ENCODE measurements at regions not wholly inside any gene's neighbourhood (a gene's known extent, or its start where the extent isn't known, plus 50 kb on each side); places are given as distances from the start of the nearest gene placed in this dataset.

GRCh38 chr3:103624271-103624670 lies 1189.5 kb downstream of the ZPLD1 start:
- no peaks in the 10 kb centered on the region for H3K79me2 ChIP-seq (ENCODE audit: control insufficient read depth in 1 of 2, insufficient read depth in 2 of 2, low read length in 2 of 2)
- no peaks in the 10 kb centered on the region for H3K36me3 ChIP-seq (ENCODE audit: control insufficient read depth in 2 of 4, insufficient read depth in 4 of 4, low read length in 3 of 4)
- no peak overlapping the region for H3K27ac ChIP-seq (ENCODE audit: low read depth, low read length)
- H2BK20ac ChIP-seq (ENCODE audit: low read length), result no peak overlapping the region
- H3K14ac ChIP-seq (ENCODE audit: insufficient read length), result no peak overlapping the region
- H4K20me1 ChIP-seq (replicated peaks in 1 of 2; ENCODE audit: control insufficient read depth in 1 of 2, insufficient read depth in 2 of 2, low read length in 2 of 2), result no peaks in the 10 kb centered on the region
- no peak overlapping the region for H4K91ac ChIP-seq (replicated peaks; ENCODE audit: insufficient read length, low read length)
- H3K18ac ChIP-seq (ENCODE audit: extremely low read depth, low read length), result no peak overlapping the region
- H4K8ac ChIP-seq (ENCODE audit: extremely low read depth, insufficient read depth, low read length), result no peak overlapping the region
- no peak overlapping the region for H3K4me3 ChIP-seq (ENCODE audit: extremely low read depth in 1 of 4, insufficient read depth in 2 of 4, low read depth in 3 of 4, low read length in 4 of 4)
- no peak overlapping the region for H3K4ac ChIP-seq (replicated peaks; ENCODE audit: insufficient read length, low read depth, low read length)
- H2BK120ac ChIP-seq (replicated peaks; ENCODE audit: low read depth, low read length), result no peak overlapping the region
- no peak overlapping the region for H2BK5ac ChIP-seq (ENCODE audit: low read depth, low read length)
- ChIA-PET CTCF (ENCODE audit: partially characterized antibody) (no interaction called here), POLR2A (ENCODE audit: partially characterized antibody) (no interaction called here)
- H2AK5ac ChIP-seq (ENCODE audit: low read depth, low read length), result no peak overlapping the region
- no peaks in the 10 kb centered on the region for H3K4me1 ChIP-seq (replicated peaks in 1 of 4; ENCODE audit: control insufficient read depth in 3 of 4, insufficient read depth in 4 of 4, low read length in 3 of 4)
- no peak overlapping the region for H2BK15ac ChIP-seq (ENCODE audit: low read length)
- no peak overlapping the region for H3K4me2 ChIP-seq (ENCODE audit: insufficient read depth in 1 of 2, low read depth in 2 of 2, low read length in 2 of 2)
- H3K9me3 ChIP-seq (ENCODE audit: insufficient read depth in 2 of 2, low read depth in 1 of 2, low read length in 1 of 2), result peaks cover under 1% of the 10 kb centered on the region in 2 experiments; a peak in 2 of 4 replicates
- H3K27me3 ChIP-seq (replicated peaks in 1 of 4; ENCODE audit: control insufficient read depth in 3 of 4, extremely low read depth in 1 of 4, insufficient read depth in 3 of 4, low read length in 3 of 4), result no peaks in the 10 kb centered on the region
- no peak overlapping the region for H3K56ac ChIP-seq (replicated peaks; ENCODE audit: insufficient read length, low read depth, low read length)
- FAIRE-seq, result no peak
- H3K23ac ChIP-seq (ENCODE audit: insufficient read length), result no peak overlapping the region
- no peaks in the 10 kb centered on the region for H3K23me2 ChIP-seq (ENCODE audit: low read depth, low read length)
- DNase-seq (ENCODE audit: low read depth in 1 of 2, low spot score in 2 of 2), result no peak
- H3K79me1 ChIP-seq (ENCODE audit: low read depth, low read length), result no peaks in the 10 kb centered on the region
- H3K9ac ChIP-seq (replicated peaks in 1 of 4; ENCODE audit: extremely low read depth in 1 of 4, low read depth in 3 of 4, low read length in 3 of 4), result no peak overlapping the region
- no peak overlapping the region for H2AFZ ChIP-seq (ENCODE audit: low read length)
- no peak overlapping the region for H4K5ac ChIP-seq (ENCODE audit: insufficient read length, low read depth, low read length)
- WGBS, 2 experiments (ENCODE audit: extremely low coverage in 1 of 2, insufficient coverage in 1 of 2, insufficient read length in 1 of 2, insufficient replicate concordance in 2 of 2, low coverage in 1 of 2, low lambda C conversion rate in 2 of 2, missing lambda C conversion rate in 1 of 2), result 90% methylated on average over 1 of the region's 1 CpG; no CpG with 5 or more reads in 1 of the 2 experiments
- no peak overlapping the region for H2BK12ac ChIP-seq (ENCODE audit: low read depth, low read length)
- TF ChIP-seq BACH1 (IDR thresholded peaks at IDR 0.05; ENCODE audit: low read length) (no peak), RBBP5 (IDR thresholded peaks at IDR 0.05; ENCODE audit: borderline replicate concordance, low read depth, low read length) (no peak), NRF1 (IDR thresholded peaks at IDR 0.05; ENCODE audit: low read depth, low read length) (no peak), PHF8 (conservative IDR thresholded peaks at IDR 0.05; ENCODE audit: low read depth, low read length) (no peak), SUZ12 (IDR thresholded peaks at IDR 0.05; ENCODE audit: low read length) (no peak)
